Activated CD8-positive, alpha-beta T cell treated with anti-CD3 and anti-CD28 coated beads for 36 hours (primary cell): ENCODE measurements at regions not wholly inside any gene's neighbourhood (a gene's known extent, or its start where the extent isn't known, plus 50 kb on each side); places are given as distances from the start of the nearest gene placed in this dataset.

ENCODE experiments used
- ATAC-seq: fragments of 200-7000 bp; cut with Tn5 transposase; one replicate; pipeline ENCODE4 v1.10.0; 2021; ENCODE audit warnings: mild to moderate bottlenecking, moderate library complexity
- CTCF ChIA-PET: fragments of 350-600 bp; sonication (Branson Sonifier 250); formaldehyde crosslinking; loops from one replicate; lab custom pipeline; 2021; ENCODE audit warnings: antibody characterized with exemption; lab: Charles Lee
- POLR2A ChIA-PET: fragments of 350-600 bp; sonication (Branson Sonifier 250); formaldehyde crosslinking; loops from one replicate; lab custom pipeline; 2021; ENCODE audit warnings: antibody characterized with exemption; lab: Charles Lee
- DNase-seq: peaks from one replicate; pipeline ENCODE4 v3.0.0-alpha.2; 2020
- H3K27ac Mint-ChIP-seq: one replicate; pipeline ENCODE4 v1.8.0; 2021; ENCODE audit warnings: mild to moderate bottlenecking, mixed read lengths
- H3K27me3 Mint-ChIP-seq: one replicate; pipeline ENCODE4 v1.8.0; 2021; ENCODE audit warnings: mixed read lengths
- H3K36me3 Mint-ChIP-seq: one replicate; pipeline ENCODE4 v1.8.0; 2021; ENCODE audit warnings: low read depth, mixed read lengths
- H3K4me1 Mint-ChIP-seq: one replicate; pipeline ENCODE4 v1.8.0; 2021; ENCODE audit warnings: low read depth, mixed read lengths
- H3K4me3 Mint-ChIP-seq: one replicate; pipeline ENCODE4 v1.8.0; 2021; ENCODE audit warnings: mild to moderate bottlenecking, moderate library complexity, mixed read lengths
- H3K9me3 Mint-ChIP-seq: one replicate; pipeline ENCODE4 v1.8.0; 2021; ENCODE audit warnings: mixed read lengths
- intact Hi-C: fragments of 100-400 bp; cut with micrococcal nuclease; formaldehyde crosslinking; loops from one replicate; pipeline ENCODE4 v1.10.0; 2022
- TF ChIP-seq, protein P1 (sequence below): fragments of 200-600 bp; IDR thresholded peaks from one replicate; pipeline ENCODE4 v1.8.0; 2022; ENCODE audit warnings: antibody characterized with exemption, mild to moderate bottlenecking

GRCh38 chr6:113338644-113339043, 518.5 kb upstream of the MARCKS start:
- H3K27me3 Mint-ChIP-seq = no peaks in the 10 kb centered on the region
- ChIA-PET POLR2A (interaction anchor here (0.6 kb wide), 1 partner anchor 1579 kb away, joined by 3 read pairs; no protein-coding TSS in a partner anchor), CTCF (no interaction called here)
- intact Hi-C loops = no loop called here
- no peak overlapping the region for H3K4me3 Mint-ChIP-seq
- H3K9me3 Mint-ChIP-seq = peaks cover 2% of the 10 kb centered on the region
- DNase-seq = no peak
- H3K36me3 Mint-ChIP-seq = no peaks in the 10 kb centered on the region
- TF ChIP-seq, protein P1, sequence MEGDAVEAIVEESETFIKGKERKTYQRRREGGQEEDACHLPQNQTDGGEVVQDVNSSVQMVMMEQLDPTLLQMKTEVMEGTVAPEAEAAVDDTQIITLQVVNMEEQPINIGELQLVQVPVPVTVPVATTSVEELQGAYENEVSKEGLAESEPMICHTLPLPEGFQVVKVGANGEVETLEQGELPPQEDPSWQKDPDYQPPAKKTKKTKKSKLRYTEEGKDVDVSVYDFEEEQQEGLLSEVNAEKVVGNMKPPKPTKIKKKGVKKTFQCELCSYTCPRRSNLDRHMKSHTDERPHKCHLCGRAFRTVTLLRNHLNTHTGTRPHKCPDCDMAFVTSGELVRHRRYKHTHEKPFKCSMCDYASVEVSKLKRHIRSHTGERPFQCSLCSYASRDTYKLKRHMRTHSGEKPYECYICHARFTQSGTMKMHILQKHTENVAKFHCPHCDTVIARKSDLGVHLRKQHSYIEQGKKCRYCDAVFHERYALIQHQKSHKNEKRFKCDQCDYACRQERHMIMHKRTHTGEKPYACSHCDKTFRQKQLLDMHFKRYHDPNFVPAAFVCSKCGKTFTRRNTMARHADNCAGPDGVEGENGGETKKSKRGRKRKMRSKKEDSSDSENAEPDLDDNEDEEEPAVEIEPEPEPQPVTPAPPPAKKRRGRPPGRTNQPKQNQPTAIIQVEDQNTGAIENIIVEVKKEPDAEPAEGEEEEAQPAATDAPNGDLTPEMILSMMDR = no peak
- no peak overlapping the region for H3K27ac Mint-ChIP-seq
- ATAC-seq = no peak
- H3K4me1 Mint-ChIP-seq = no peaks in the 10 kb centered on the region

DNA sequence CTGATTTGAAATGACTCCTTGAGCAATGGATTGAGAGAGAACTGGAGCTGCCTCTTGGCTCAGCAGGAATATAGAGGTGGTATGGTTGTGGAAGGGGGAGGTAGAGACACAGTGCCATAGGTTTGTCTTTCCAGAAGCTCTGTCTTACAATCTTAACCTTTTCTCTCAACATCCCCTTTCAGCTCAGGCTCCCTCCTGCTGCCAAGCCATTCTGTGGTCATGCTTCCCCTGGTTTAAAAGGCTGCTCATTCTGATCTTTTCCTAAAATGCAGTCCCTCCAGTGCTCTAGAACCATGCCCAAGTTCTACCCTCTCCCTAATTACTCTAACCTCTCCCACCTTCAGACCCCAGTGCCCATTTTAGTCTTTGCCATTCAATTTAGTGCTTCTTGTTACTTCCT, 517.9 kb upstream of the MARCKS start:
- ATAC-seq (no peak), DNase-seq (no peak)
- ChIA-PET POLR2A (no interaction called here), CTCF (no interaction called here)
- TF ChIP-seq, protein P1 = no peak
- no peaks in the 10 kb centered on the region for H3K27me3 Mint-ChIP-seq
- no peaks in the 10 kb centered on the region for H3K4me1 Mint-ChIP-seq
- no peak overlapping the region for H3K4me3 Mint-ChIP-seq
- H3K9me3 Mint-ChIP-seq = peaks cover 2% of the 10 kb centered on the region
- intact Hi-C loops = no loop called here
- H3K27ac Mint-ChIP-seq = no peak overlapping the region
- no peaks in the 10 kb centered on the region for H3K36me3 Mint-ChIP-seq

DNA sequence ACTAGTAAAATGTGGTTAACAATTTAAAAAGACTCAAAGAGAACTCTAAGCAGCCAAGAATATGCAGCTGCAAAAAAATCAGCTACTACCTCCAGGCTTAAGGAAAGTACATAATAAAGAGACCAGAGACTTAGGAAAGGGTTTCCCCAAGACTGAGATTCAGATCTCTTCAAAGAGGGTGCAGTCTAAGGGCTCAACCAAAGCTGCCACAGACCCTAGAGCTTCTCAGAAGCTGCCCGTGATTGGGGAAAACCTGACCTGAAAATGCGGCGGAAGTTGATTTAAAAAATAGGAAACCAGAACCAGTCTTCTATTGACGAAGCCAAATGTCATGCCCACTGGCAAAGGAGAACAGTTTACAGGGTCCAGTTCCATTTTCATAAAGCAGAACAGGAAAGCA, 516.8 kb upstream of the MARCKS start:
- DNase-seq = no peak
- ChIA-PET CTCF (no interaction called here), POLR2A (no interaction called here)
- no peak for ATAC-seq
- no peak overlapping the region for H3K4me3 Mint-ChIP-seq
- H3K9me3 Mint-ChIP-seq = peaks cover 1% of the 10 kb centered on the region
- H3K36me3 Mint-ChIP-seq = no peaks in the 10 kb centered on the region
- intact Hi-C loops = no loop called here
- no peaks in the 10 kb centered on the region for H3K27me3 Mint-ChIP-seq
- no peaks in the 10 kb centered on the region for H3K4me1 Mint-ChIP-seq
- TF ChIP-seq, protein P1 = no peak
- no peak overlapping the region for H3K27ac Mint-ChIP-seq

DNA sequence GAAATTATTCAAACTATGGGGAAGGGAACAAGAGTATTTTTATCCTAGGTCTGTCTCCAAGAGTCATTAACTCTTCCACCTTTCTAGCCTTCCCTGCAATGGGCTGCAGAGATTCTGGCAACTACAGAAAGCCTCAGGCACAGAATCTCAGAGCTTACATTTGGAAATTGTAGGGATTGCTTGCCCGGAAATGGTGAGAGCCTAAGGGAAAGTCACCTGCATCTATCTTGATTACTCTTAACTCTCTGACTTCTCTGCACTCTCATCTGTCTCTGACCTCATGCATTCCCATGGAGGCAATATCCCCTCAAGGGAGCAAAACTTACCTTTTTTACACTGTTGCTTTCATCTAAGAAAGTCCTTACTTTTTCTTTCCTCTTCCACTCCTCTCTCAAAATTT, 513.2 kb upstream of the MARCKS start:
- ChIA-PET CTCF (no interaction called here), POLR2A (no interaction called here)
- TF ChIP-seq, protein P1 = no peak
- no peak for DNase-seq
- Mint-ChIP-seq H3K27me3 (no peaks in the 10 kb centered on the region), H3K36me3 (no peaks in the 10 kb centered on the region), H3K4me1 (no peaks in the 10 kb centered on the region), H3K27ac (no peak overlapping the region), H3K4me3 (no peak overlapping the region), H3K9me3 (no peaks in the 10 kb centered on the region)
- ATAC-seq = no peak
- intact Hi-C loops = no loop called here

DNA sequence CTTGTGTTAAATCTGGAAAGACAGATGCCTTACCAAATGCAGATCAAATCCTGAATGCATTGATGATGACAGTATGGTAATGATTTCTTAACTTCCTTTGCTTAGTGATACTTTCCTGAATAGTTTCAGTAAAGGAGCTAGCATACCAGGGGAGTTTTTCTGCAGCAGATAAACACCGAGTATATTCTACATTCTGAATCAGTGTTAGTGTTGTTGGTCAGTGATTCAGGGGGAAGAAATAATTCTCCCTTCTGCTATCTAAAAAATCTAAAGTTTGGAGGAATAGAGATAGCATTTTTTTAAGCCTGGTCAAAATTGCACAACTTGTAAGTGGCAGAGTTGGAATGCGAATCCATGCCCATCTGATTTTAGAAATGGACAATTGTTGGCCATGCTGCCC, 512.2 kb upstream of the MARCKS start:
- TF ChIP-seq, protein P1 = no peak
- ChIA-PET POLR2A (no interaction called here), CTCF (no interaction called here)
- DNase-seq (no peak), ATAC-seq (no peak)
- H3K4me3 Mint-ChIP-seq = no peak overlapping the region
- H3K27me3 Mint-ChIP-seq = peaks cover 2% of the 10 kb centered on the region
- H3K36me3 Mint-ChIP-seq = no peaks in the 10 kb centered on the region
- H3K27ac Mint-ChIP-seq = no peak overlapping the region
- no peaks in the 10 kb centered on the region for H3K9me3 Mint-ChIP-seq
- intact Hi-C loops = no loop called here
- H3K4me1 Mint-ChIP-seq = no peaks in the 10 kb centered on the region
